ENCODE measurements at regions not wholly inside any gene's neighbourhood (a gene's known extent, or its start where the extent isn't known, plus 50 kb on each side); places are given as distances from the start of the nearest gene placed in this dataset.

DNA sequence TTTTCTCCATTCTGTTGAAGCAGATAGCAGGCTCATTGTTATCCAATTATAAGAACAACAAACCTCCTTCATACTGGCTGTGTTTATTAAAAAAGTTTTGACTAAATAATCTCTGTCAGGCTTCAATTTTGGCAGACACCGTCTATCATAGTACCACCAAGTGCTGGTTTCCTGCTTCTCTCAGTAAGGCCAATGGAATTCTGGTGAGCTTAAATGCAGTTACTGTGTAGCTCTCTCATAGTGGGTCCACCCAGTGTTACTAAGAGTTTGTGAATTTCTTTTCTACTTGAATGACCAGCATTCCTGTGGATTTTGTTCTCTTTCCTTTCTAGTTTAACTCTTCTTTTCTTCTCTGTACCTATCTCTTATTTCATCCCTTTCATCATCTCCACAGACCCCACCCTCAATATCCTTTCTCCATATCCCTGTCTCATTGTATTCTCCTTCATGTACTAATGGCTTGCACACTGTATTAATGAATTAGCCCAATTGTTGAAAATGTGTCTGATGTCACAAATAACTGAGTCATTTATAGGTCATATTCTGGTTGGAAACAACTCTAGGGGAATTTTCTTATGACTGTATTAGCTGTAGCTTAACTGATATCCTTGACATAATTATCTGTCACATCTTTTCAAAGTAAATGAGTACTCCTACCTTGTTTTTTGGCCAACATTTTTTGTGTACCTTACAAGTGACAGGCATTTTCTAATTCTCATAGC lies 372.1 kb downstream of the FAT3 start:
- Histone ChIP-seq H4K20me1 (ENCODE audit: low read depth) (no peaks in the 10 kb centered on the region), H3K27ac (no peak overlapping the region), H3K9ac (no peak overlapping the region), H3K4me3 (no peak overlapping the region), H3K9me3 (ENCODE audit: low read depth) (no peaks in the 10 kb centered on the region), H2AFZ (replicated peaks) (no peak overlapping the region), H3K4me2 (no peak overlapping the region), H3K4me1 (no peaks in the 10 kb centered on the region), H3K79me2 (ENCODE audit: low read depth) (no peaks in the 10 kb centered on the region), H3K27me3 (no peaks in the 10 kb centered on the region), H3K36me3 (no peaks in the 10 kb centered on the region), H3F3A (ENCODE audit: low read depth) (no peaks in the 10 kb centered on the region)
- Mint-ChIP-seq H3K27ac (no peak overlapping the region), H3K27me3 (ENCODE audit: insufficient read depth, low read depth) (no peaks in the 10 kb centered on the region), H3K36me3 (peaks cover 6% of the 10 kb centered on the region), H3K4me3 (no peak overlapping the region), H3K4me1 (peaks cover 3% of the 10 kb centered on the region), H3K9me3 (no peaks in the 10 kb centered on the region)
- TF ChIP-seq, protein P1, sequence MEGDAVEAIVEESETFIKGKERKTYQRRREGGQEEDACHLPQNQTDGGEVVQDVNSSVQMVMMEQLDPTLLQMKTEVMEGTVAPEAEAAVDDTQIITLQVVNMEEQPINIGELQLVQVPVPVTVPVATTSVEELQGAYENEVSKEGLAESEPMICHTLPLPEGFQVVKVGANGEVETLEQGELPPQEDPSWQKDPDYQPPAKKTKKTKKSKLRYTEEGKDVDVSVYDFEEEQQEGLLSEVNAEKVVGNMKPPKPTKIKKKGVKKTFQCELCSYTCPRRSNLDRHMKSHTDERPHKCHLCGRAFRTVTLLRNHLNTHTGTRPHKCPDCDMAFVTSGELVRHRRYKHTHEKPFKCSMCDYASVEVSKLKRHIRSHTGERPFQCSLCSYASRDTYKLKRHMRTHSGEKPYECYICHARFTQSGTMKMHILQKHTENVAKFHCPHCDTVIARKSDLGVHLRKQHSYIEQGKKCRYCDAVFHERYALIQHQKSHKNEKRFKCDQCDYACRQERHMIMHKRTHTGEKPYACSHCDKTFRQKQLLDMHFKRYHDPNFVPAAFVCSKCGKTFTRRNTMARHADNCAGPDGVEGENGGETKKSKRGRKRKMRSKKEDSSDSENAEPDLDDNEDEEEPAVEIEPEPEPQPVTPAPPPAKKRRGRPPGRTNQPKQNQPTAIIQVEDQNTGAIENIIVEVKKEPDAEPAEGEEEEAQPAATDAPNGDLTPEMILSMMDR (IDR thresholded peaks at IDR 0.05) = no peak
- no peak for TF ChIP-seq EZH2 (IDR thresholded peaks at IDR 0.05)
- no peak for TF ChIP-seq EZH2phosphoT487 (IDR thresholded peaks at IDR 0.05)
- DNase-seq (ENCODE audit: low spot score) = no peak

DNA sequence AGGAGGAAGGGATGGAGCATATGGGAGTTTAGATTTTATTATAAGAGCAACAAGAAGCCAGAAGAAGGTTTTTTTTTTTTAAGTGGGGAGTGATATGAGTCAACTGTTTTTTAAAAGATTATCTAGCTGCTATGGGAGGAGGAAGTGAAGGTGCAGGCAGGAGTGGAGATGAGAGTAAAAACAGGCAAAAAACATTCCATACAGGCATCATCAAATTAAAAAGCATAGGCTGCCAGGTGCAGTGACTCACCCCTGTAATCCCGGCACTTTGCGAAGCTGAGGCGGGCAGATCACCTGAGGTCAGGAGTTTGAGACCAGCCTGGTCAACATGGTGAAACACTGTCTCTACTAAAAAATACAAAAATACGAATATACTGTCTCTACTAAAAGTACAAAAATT lies 368.4 kb upstream of the MTNR1B start:
- no peaks in the 10 kb centered on the region for H3K4me1 ChIP-seq
- no peaks in the 10 kb centered on the region for H3K79me2 ChIP-seq (ENCODE audit: low read depth)
- DNase-seq (ENCODE audit: low spot score) = no peak
- no peak overlapping the region for H2AFZ ChIP-seq (replicated peaks)
- H3K9me3 ChIP-seq (ENCODE audit: low read depth) = no peaks in the 10 kb centered on the region
- Mint-ChIP-seq H3K4me3 (no peak overlapping the region), H3K36me3 (no peaks in the 10 kb centered on the region), H3K9me3 (no peaks in the 10 kb centered on the region), H3K27me3 (ENCODE audit: insufficient read depth, low read depth) (no peaks in the 10 kb centered on the region), H3K27ac (no peak overlapping the region), H3K4me1 (no peaks in the 10 kb centered on the region)
- no peak overlapping the region for H3K4me2 ChIP-seq
- no peaks in the 10 kb centered on the region for H3K36me3 ChIP-seq
- H3K4me3 ChIP-seq = no peak overlapping the region
- TF ChIP-seq EZH2phosphoT487 (IDR thresholded peaks at IDR 0.05) (no peak), EZH2 (IDR thresholded peaks at IDR 0.05) (no peak)
- TF ChIP-seq, protein P1 (IDR thresholded peaks at IDR 0.05) = no peak
- no peak overlapping the region for H3K9ac ChIP-seq
- H3F3A ChIP-seq (ENCODE audit: low read depth) = no peaks in the 10 kb centered on the region
- H4K20me1 ChIP-seq (ENCODE audit: low read depth) = no peaks in the 10 kb centered on the region
- H3K27me3 ChIP-seq = no peaks in the 10 kb centered on the region
- H3K27ac ChIP-seq = no peak overlapping the region

DNA sequence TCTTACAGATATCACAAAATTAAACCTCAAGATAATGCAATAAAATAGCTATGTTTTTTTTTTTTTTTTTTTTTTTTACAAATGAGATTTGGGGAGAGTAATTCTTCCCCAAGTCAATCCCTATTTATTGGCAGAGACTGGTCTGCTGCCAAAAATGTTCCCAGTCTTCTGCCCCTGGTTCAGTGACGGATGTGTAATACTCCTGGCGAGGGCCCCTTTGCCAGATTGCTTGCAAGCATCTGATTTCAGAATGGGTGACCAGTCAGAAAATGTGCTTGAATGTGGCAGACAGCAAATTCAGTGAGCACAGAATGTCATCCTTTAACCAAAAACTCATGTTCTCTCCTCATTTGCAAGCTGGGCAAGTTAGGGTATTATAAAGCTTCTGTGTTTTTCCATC lies 363.8 kb upstream of the MTNR1B start:
- H3K27me3 ChIP-seq = no peaks in the 10 kb centered on the region
- H3K4me1 Mint-ChIP-seq = peaks cover under 1% of the 10 kb centered on the region
- no peak overlapping the region for H3K27ac ChIP-seq

More for the DNA sequence above, 363.8 kb upstream of the MTNR1B start:
- no peaks in the 10 kb centered on the region for H3K36me3 ChIP-seq
- no peaks in the 10 kb centered on the region for H4K20me1 ChIP-seq (ENCODE audit: low read depth)
- H3K4me1 ChIP-seq = no peaks in the 10 kb centered on the region
- H2AFZ ChIP-seq (replicated peaks) = no peak overlapping the region
- no peak overlapping the region for H3K4me3 ChIP-seq
- no peaks in the 10 kb centered on the region for H3K9me3 Mint-ChIP-seq
- no peak overlapping the region for H3K4me3 Mint-ChIP-seq
- no peaks in the 10 kb centered on the region for H3K9me3 ChIP-seq (ENCODE audit: low read depth)
- no peaks in the 10 kb centered on the region for H3F3A ChIP-seq (ENCODE audit: low read depth)
- H3K27me3 Mint-ChIP-seq (ENCODE audit: insufficient read depth, low read depth) = no peaks in the 10 kb centered on the region
- H3K27ac Mint-ChIP-seq = no peak overlapping the region
- H3K79me2 ChIP-seq (ENCODE audit: low read depth) = no peaks in the 10 kb centered on the region
- no peak for DNase-seq (ENCODE audit: low spot score)
- TF ChIP-seq, protein P1 (IDR thresholded peaks at IDR 0.05) = no peak
- TF ChIP-seq EZH2phosphoT487 (IDR thresholded peaks at IDR 0.05) (no peak), EZH2 (IDR thresholded peaks at IDR 0.05) (no peak)
- H3K4me2 ChIP-seq = no peak overlapping the region
- H3K9ac ChIP-seq = no peak overlapping the region
- H3K36me3 Mint-ChIP-seq = no peaks in the 10 kb centered on the region
